Spleen (tissue), 11 donors: ENCODE measurements at regions not wholly inside any gene's neighbourhood (a gene's known extent, or its start where the extent isn't known, plus 50 kb on each side); places are given as distances from the start of the nearest gene placed in this dataset.

Source experiments
- DNase-seq: peaks from one replicate; pipeline ENCODE4 v3.0.0-alpha.2; 2020
- H3K27ac ChIP-seq, 8 donors: fragments of 200-600 bp; sonication (generic) in 7 of 8; 1 replicate in 4 of 8; 2 replicates in 4 of 8; pipeline versions ENCODE4 v1.5.0 to v1.8.0; 2016 to 2021; ENCODE audit warnings: inconsistent platforms in 4 of 8, mild to moderate bottlenecking in 4 of 8, moderate library complexity in 1 of 8
- H3K27me3 ChIP-seq, 7 donors: fragments of 200-600 bp; sonication (generic) in 6 of 7; replicated peaks in 1 of 7; 1 replicate in 4 of 7; 2 replicates in 3 of 7; pipeline versions ENCODE4 v1.5.0 to v1.8.0; 2016 to 2021; ENCODE audit warnings: inconsistent platforms in 3 of 7, mild to moderate bottlenecking in 1 of 7
- H3K36me3 ChIP-seq, 6 donors: fragments of 200-600 bp; sonication (generic) in 5 of 6; 1 replicate in 4 of 6; 2 replicates in 2 of 6; pipeline versions ENCODE4 v1.5.0 to v1.8.0; 2016 to 2021; ENCODE audit warnings: inconsistent platforms in 2 of 6
- H3K4me1 ChIP-seq, 6 donors: fragments of 200-600 bp; sonication (generic) in 5 of 6; 1 replicate in 3 of 6; 2 replicates in 3 of 6; pipeline versions ENCODE4 v1.5.0 to v1.8.0; 2016 to 2021; ENCODE audit warnings: inconsistent platforms in 3 of 6
- H3K4me3 ChIP-seq, 8 donors: fragments of 200-600 bp; sonication (generic) in 7 of 8; 1 replicate in 4 of 8; 2 replicates in 4 of 8; pipeline versions ENCODE4 v1.5.0 to v1.8.0; 2016 to 2021; ENCODE audit warnings: inconsistent platforms in 4 of 8, mild to moderate bottlenecking in 4 of 8, moderate library complexity in 2 of 8
- H3K9me3 ChIP-seq, 8 donors: fragments of 200-600 bp; sonication (generic) in 7 of 8; 1 replicate in 4 of 8; 2 replicates in 4 of 8; pipeline versions ENCODE4 v1.5.0 to v1.8.0; 2016 to 2021; ENCODE audit warnings: inconsistent platforms in 4 of 8
- POLR2A ChIP-seq, 3 donors: fragments of 450-650 bp; IDR thresholded peaks; one replicate each; pipeline ENCODE4 v1.5.1; 2017; ENCODE audit warnings: antibody characterized with exemption in 3 of 3, mild to moderate bottlenecking in 1 of 3
- POLR2AphosphoS5 ChIP-seq, 3 donors: sonication (generic); formaldehyde crosslinking; IDR thresholded peaks; one replicate each; pipeline ENCODE4 v1.5.1; 2017; ENCODE audit warnings: antibody characterized with exemption in 3 of 3
- whole genome bisulfite sequencing, 5 donors: extraction: QIAGEN DNeasy Blood & Tissue Kit in 3 of 5; methylation state at CpG; one replicate each; pipeline versions ENCODE4 v1.1.5 to v1.1.7; 2013 to 2018; 5-methylcytosine and 5-hydroxymethylcytosine counted together
- intact Hi-C: fragments of 100-400 bp; cut with DNase I; formaldehyde crosslinking; loops from one replicate; pipeline ENCODE4 v1.15.0; 2023; ENCODE audit warnings: low total_unique reads
- TF ChIP-seq, protein P1 (sequence below), 11 experiments: fragments of 200-600 bp in 7 of 11; fragments of 450-650 bp in 4 of 11; sonication (generic) in 4 of 11; IDR thresholded peaks in 8 of 11; conservative IDR thresholded peaks in 3 of 11; 1 replicate in 7 of 11; 2 replicates in 4 of 11; pipeline versions ENCODE4 v1.4.0 to v1.8.0; 2016 to 2021; ENCODE audit warnings: antibody characterized with exemption in 11 of 11, inconsistent platforms in 4 of 11, mild to moderate bottlenecking in 1 of 11
- donor health status: healthy with polysubstance abuse.
- donor health status: DM: no; HTN: no; CAD: no; lungs with moderate emphysema.
- donor health status: DM: no; HTN: no; CAD: no.
- donor health status: Bipolar disorder and iron deficiency.
- donor health status: healthy.
- donor health status: DM: no; HTN: no; CAD: no.
- donor health status: DM: yes; HTN: yes; CAD: no.

DNA sequence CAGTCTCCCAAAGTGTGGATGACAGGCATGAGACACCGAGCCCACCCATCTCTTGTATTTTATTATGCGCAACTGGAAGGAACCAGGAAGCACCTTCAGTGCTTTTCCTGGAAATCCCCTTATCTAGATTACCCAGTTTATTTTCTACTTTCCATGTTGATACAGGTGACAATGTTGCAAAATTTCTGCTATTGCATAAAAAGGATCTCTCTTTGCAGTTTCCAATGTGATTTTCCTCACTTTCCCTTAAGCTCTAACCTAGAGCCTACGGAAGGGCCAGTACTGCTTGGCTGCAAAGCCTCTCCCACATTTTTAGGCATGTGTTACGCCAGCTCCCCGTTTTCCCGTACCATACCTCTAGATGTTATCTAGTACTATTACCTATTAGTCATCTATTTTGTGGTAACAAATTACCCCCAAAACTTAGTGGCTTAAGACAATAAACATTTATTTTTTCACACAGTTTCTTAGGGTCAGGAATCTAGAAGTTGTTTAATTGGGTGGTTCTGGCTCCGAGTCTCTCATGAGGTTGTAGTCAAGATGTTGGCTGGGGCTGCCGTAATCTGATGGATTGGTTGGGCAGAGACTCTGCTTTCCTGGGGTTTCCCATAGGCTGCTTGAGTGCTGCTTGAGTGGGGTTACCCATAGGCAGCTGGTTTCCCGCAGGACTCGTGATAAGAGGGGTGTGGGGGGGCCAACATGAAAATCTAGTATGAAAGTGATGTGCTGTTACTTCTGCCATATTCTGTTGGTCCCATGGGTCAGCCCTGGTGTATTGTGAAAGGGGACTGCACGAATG is 131.5 kb upstream of the HNRNPU start:
- Histone ChIP-seq H3K9me3 (peaks cover 0 to 4% (median 0%) of the 10 kb centered on the region in 8 donors), H3K27me3 (no peaks in the 10 kb centered on the region), H3K27ac (no peak overlapping the region), H3K4me1 (peaks cover 0 to 8% (median 0%) of the 10 kb centered on the region in 6 donors), H3K36me3 (no peaks in the 10 kb centered on the region), H3K4me3 (no peak overlapping the region)
- intact Hi-C loops, result no loop called here
- no peak for TF ChIP-seq POLR2A (IDR thresholded peaks at IDR 0.05)
- TF ChIP-seq, protein P1, sequence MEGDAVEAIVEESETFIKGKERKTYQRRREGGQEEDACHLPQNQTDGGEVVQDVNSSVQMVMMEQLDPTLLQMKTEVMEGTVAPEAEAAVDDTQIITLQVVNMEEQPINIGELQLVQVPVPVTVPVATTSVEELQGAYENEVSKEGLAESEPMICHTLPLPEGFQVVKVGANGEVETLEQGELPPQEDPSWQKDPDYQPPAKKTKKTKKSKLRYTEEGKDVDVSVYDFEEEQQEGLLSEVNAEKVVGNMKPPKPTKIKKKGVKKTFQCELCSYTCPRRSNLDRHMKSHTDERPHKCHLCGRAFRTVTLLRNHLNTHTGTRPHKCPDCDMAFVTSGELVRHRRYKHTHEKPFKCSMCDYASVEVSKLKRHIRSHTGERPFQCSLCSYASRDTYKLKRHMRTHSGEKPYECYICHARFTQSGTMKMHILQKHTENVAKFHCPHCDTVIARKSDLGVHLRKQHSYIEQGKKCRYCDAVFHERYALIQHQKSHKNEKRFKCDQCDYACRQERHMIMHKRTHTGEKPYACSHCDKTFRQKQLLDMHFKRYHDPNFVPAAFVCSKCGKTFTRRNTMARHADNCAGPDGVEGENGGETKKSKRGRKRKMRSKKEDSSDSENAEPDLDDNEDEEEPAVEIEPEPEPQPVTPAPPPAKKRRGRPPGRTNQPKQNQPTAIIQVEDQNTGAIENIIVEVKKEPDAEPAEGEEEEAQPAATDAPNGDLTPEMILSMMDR (IDR thresholded peaks at IDR 0.05 in 8 of 11, conservative IDR thresholded peaks at IDR 0.05 in 3 of 11), result no peak
- no peak for TF ChIP-seq POLR2AphosphoS5 (IDR thresholded peaks at IDR 0.05)
- no peak for DNase-seq
- WGBS, 5 donors, result 93 to 98% (median 96%) methylated on average over 11 of the region's 11 CpGs

GRCh38 chr1:244992833-244993232 is 128.5 kb upstream of the HNRNPU start:
- Histone ChIP-seq H3K27ac (no peak overlapping the region), H3K36me3 (no peaks in the 10 kb centered on the region), H3K4me3 (no peak overlapping the region), H3K27me3 (no peaks in the 10 kb centered on the region), H3K9me3 (peaks cover 0 to 4% (median 0%) of the 10 kb centered on the region in 8 donors), H3K4me1 (no peaks in the 10 kb centered on the region)
- intact Hi-C loops, result no loop called here
- DNase-seq, result no peak
- TF ChIP-seq, protein P1 (IDR thresholded peaks at IDR 0.05 in 8 of 11, conservative IDR thresholded peaks at IDR 0.05 in 3 of 11), result no peak
- no peak for TF ChIP-seq POLR2AphosphoS5 (IDR thresholded peaks at IDR 0.05)
- 0 to 100% (median 44%) methylated on average over 1 of the region's 1 CpG for WGBS, 5 donors

DNA sequence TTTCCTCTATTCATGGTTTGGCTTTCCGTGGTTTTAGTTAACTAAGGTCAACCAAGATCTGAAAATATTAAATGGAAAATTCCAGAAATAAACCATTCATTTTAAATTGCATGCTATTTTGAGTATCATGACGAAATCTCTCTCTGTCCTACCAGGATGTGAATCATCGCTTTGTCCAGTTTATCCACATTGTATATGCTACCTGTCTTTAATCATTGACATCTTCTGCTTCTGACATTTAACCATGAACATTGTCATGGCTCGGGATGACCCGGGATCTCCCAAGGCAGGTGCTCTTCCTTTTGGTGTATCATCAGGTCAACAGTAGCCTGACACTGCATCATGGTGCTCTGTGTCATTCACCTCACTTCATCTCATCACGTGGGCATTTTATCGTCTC is 125.5 kb upstream of the HNRNPU start:
- Histone ChIP-seq H3K9me3 (peaks cover 0 to 4% (median 0%) of the 10 kb centered on the region in 8 donors), H3K4me1 (no peaks in the 10 kb centered on the region), H3K36me3 (no peaks in the 10 kb centered on the region), H3K27me3 (no peaks in the 10 kb centered on the region), H3K27ac (no peak overlapping the region), H3K4me3 (no peak overlapping the region)
- no peak for DNase-seq
- TF ChIP-seq POLR2AphosphoS5 (IDR thresholded peaks at IDR 0.05), result no peak
- no peak for TF ChIP-seq POLR2A (IDR thresholded peaks at IDR 0.05)
- TF ChIP-seq, protein P1 (IDR thresholded peaks at IDR 0.05 in 8 of 11, conservative IDR thresholded peaks at IDR 0.05 in 3 of 11), result no peak
- WGBS, 5 donors, result 85 to 90% (median 86%) methylated on average over 7 of the region's 7 CpGs
- intact Hi-C loops, result no loop called here

DNA sequence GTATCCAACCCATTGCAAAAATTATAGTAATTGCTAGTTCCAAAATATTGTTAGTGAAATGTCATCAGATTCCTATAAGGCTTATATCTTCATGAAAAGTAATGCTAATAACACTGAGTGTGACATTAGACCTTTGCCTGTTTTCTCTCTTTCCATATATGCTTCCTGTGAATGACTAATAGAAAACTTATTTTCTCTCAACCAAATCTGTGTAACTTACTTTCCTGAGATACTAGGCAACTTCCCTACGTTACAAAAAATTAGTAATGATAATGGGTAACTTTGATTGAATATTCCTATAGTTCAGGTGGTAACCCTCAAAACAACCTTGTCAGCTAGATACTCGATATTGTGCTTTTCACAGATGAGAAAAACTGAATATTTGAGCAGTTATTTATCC is 124.2 kb upstream of the HNRNPU start:
- intact Hi-C loops, result no loop called here
- WGBS, 5 donors, result 85 to 98% (median 93%) methylated on average over 2 of the region's 2 CpGs
- TF ChIP-seq, protein P1 (IDR thresholded peaks at IDR 0.05 in 8 of 11, conservative IDR thresholded peaks at IDR 0.05 in 3 of 11), result no peak
- TF ChIP-seq POLR2AphosphoS5 (IDR thresholded peaks at IDR 0.05) (no peak), POLR2A (IDR thresholded peaks at IDR 0.05) (no peak)
- no peaks in the 10 kb centered on the region for H3K27me3 ChIP-seq
- H3K4me1 ChIP-seq, result no peaks in the 10 kb centered on the region
- no peaks in the 10 kb centered on the region for H3K36me3 ChIP-seq
- peaks cover 0 to 4% (median 0%) of the 10 kb centered on the region in 8 donors for H3K9me3 ChIP-seq
- no peak overlapping the region for H3K27ac ChIP-seq
- no peak for DNase-seq
- no peak overlapping the region for H3K4me3 ChIP-seq
